OCI-LY1 (cell line): ENCODE measurements at regions not wholly inside any gene's neighbourhood (a gene's known extent, or its start where the extent isn't known, plus 50 kb on each side); places are given as distances from the start of the nearest gene placed in this dataset.
"Not testable (repeated sequence)": the region's sequence is repeated elsewhere in the genome, so short reads cannot be mapped to it uniquely, and the experiment has no call there.

Source experiments
- H2AFZ ChIP-seq: fragments of 200-600 bp; sonication (generic), shearing (Covaris generic); 2 replicates; pipeline ENCODE4 v1.6.0; 2014; ENCODE audit warnings: antibody characterized with exemption, mild to moderate bottlenecking, low read length
- H3F3A ChIP-seq: fragments of 200-600 bp; sonication (generic), shearing (Covaris generic); 2 replicates; pipeline ENCODE4 v1.6.0; 2014; ENCODE audit warnings: mild to moderate bottlenecking, antibody characterized with exemption, low read length, moderate library complexity; ENCODE audit not compliant: insufficient read depth
- H3K27ac ChIP-seq: fragments of 200-600 bp; sonication (generic); 2 replicates; pipeline ENCODE4 v1.5.1; 2014; ENCODE audit warnings: low read length, mixed run types, mild to moderate bottlenecking, low read depth; ENCODE audit not compliant: poor library complexity, severe bottlenecking
- H3K27me3 ChIP-seq: fragments of 200-600 bp; sonication (generic); 2 replicates; pipeline ENCODE4 v1.6.0; 2014; ENCODE audit warnings: antibody characterized with exemption, mild to moderate bottlenecking, low read length, moderate library complexity; ENCODE audit not compliant: insufficient read depth
- H3K36me3 ChIP-seq: fragments of 200-600 bp; sonication (generic); 2 replicates; pipeline ENCODE4 v1.6.1; 2014; ENCODE audit warnings: mild to moderate bottlenecking, antibody characterized with exemption, low read length, moderate library complexity, mixed read lengths; ENCODE audit not compliant: insufficient read depth
- H3K4me1 ChIP-seq: fragments of 200-600 bp; sonication (generic); 2 replicates; pipeline ENCODE4 v1.5.1; 2014; ENCODE audit warnings: mild to moderate bottlenecking, low read length, moderate library complexity; ENCODE audit not compliant: insufficient read depth, severe bottlenecking
- H3K4me2 ChIP-seq: fragments of 200-600 bp; sonication (generic), shearing (Covaris generic); 2 replicates; pipeline ENCODE4 v1.6.1; 2014; ENCODE audit warnings: low read length
- H3K4me3 ChIP-seq: fragments of 200-600 bp; sonication (generic); 2 replicates; pipeline ENCODE4 v1.5.1; 2014; ENCODE audit warnings: low read length, low read depth, mild to moderate bottlenecking, mixed read lengths; ENCODE audit not compliant: poor library complexity, severe bottlenecking
- H3K79me2 ChIP-seq: fragments of 200-600 bp; shearing (Covaris generic); 2 replicates; pipeline ENCODE4 v1.6.1; 2016; ENCODE audit warnings: mixed run types, low read length, mixed read lengths; ENCODE audit not compliant: insufficient read depth
- H3K9ac ChIP-seq: fragments of 200-600 bp; sonication (generic), shearing (Covaris generic); 2 replicates; pipeline ENCODE4 v1.6.1; 2014; ENCODE audit warnings: mild to moderate bottlenecking, low read length, mixed read lengths
- H3K9me2 ChIP-seq: fragments of 200-600 bp; sonication (generic), shearing (Covaris generic); 2 replicates; pipeline ENCODE4 v1.6.1; 2014; ENCODE audit warnings: low read depth, mild to moderate bottlenecking, low read length, mixed read lengths
- H3K9me3 ChIP-seq: fragments of 200-600 bp; shearing (Covaris generic); 2 replicates; pipeline ENCODE4 v1.6.1; 2014; ENCODE audit warnings: low read length, mixed read lengths
- H4K20me1 ChIP-seq: fragments of 200-600 bp; sonication (generic), shearing (Covaris generic); 2 replicates; pipeline ENCODE4 v1.6.0; 2016; ENCODE audit warnings: mild to moderate bottlenecking, low read length; ENCODE audit not compliant: insufficient read depth
- EZH2 ChIP-seq: fragments of 200-600 bp; sonication (generic), shearing (Covaris generic); IDR thresholded peaks from 2 replicates; pipeline ENCODE4 v1.8.0; 2017; ENCODE audit warnings: borderline replicate concordance, mixed run types, mild to moderate bottlenecking, antibody characterized with exemption, low read length, moderate library complexity, mixed read lengths
- TF ChIP-seq, protein P1 (sequence below): fragments of 200-600 bp; sonication (generic), shearing (Covaris generic); IDR thresholded peaks from 2 replicates; pipeline ENCODE4 v1.5.1; 2017; ENCODE audit warnings: mild to moderate bottlenecking, antibody characterized with exemption, low read length, moderate library complexity, mixed read lengths

- Histone ChIP-seq H3K9ac (peak overlapping the region; percentile 65), H3K9me3 (no peaks in the 10 kb centered on the region), H4K20me1 (no peaks in the 10 kb centered on the region), H3F3A (no peaks in the 10 kb centered on the region), H3K4me2 (peak overlapping the region; percentile 67), H3K4me1 (peaks cover 54% of the 10 kb centered on the region), H3K4me3 (peak overlapping the region; percentile 43), H3K27me3 (no peaks in the 10 kb centered on the region), H3K27ac (peak overlapping the region; percentile 84), H3K36me3 (no peaks in the 10 kb centered on the region; the same call in 1 of the 2 replicates), H2AFZ (no peak overlapping the region; the same call in 1 of the 2 replicates), H3K9me2 (no peaks in the 10 kb centered on the region), H3K79me2 (peaks cover 4% of the 10 kb centered on the region; the same call in 1 of the 2 replicates)
- TF ChIP-seq, protein P1, sequence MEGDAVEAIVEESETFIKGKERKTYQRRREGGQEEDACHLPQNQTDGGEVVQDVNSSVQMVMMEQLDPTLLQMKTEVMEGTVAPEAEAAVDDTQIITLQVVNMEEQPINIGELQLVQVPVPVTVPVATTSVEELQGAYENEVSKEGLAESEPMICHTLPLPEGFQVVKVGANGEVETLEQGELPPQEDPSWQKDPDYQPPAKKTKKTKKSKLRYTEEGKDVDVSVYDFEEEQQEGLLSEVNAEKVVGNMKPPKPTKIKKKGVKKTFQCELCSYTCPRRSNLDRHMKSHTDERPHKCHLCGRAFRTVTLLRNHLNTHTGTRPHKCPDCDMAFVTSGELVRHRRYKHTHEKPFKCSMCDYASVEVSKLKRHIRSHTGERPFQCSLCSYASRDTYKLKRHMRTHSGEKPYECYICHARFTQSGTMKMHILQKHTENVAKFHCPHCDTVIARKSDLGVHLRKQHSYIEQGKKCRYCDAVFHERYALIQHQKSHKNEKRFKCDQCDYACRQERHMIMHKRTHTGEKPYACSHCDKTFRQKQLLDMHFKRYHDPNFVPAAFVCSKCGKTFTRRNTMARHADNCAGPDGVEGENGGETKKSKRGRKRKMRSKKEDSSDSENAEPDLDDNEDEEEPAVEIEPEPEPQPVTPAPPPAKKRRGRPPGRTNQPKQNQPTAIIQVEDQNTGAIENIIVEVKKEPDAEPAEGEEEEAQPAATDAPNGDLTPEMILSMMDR = no peak
- TF ChIP-seq EZH2 = no peak
Observed at GRCh38 chr13:33678906-33679657, 138.9 kb upstream of the RFC3 start.

DNA sequence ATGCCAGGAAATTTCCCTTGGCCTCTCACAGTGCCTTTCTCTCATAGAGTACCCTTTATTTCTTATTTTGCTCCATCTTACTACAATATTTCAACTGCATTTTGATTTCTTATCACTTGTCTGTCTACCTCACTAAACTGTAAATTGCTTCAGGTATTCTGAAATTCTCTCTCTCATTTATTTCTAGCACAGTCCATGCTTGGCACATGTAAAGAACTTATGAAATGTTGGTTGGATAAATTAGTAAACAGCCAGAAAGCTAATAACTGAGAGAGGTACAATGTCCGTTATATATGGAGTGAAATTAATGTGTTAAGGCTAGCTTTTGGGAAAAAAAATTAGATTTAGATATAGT is 138.3 kb upstream of the RFC3 start:
- Histone ChIP-seq H3K4me2 (peak overlapping the region; percentile 67), H3K4me3 (peak overlapping the region; percentile 43), H3K9me2 (no peaks in the 10 kb centered on the region), H3K36me3 (no peaks in the 10 kb centered on the region; the same call in 1 of the 2 replicates), H3K27ac (peak overlapping the region; percentile 84), H2AFZ (no peak overlapping the region), H3K27me3 (no peaks in the 10 kb centered on the region), H3K4me1 (peaks cover 49% of the 10 kb centered on the region), H3F3A (no peaks in the 10 kb centered on the region), H3K9ac (peak overlapping the region; percentile 65), H4K20me1 (no peaks in the 10 kb centered on the region), H3K9me3 (no peaks in the 10 kb centered on the region), H3K79me2 (peaks cover 4% of the 10 kb centered on the region; the same call in 1 of the 2 replicates)
- no peak for TF ChIP-seq EZH2
- TF ChIP-seq, protein P1 = no peak

- no peak overlapping the region for H3K4me2 ChIP-seq
- TF ChIP-seq, protein P1 = no peak
- TF ChIP-seq EZH2 = no peak
Observed at GRCh38 chr13:33682020-33682564, 135.9 kb upstream of the RFC3 start.

DNA sequence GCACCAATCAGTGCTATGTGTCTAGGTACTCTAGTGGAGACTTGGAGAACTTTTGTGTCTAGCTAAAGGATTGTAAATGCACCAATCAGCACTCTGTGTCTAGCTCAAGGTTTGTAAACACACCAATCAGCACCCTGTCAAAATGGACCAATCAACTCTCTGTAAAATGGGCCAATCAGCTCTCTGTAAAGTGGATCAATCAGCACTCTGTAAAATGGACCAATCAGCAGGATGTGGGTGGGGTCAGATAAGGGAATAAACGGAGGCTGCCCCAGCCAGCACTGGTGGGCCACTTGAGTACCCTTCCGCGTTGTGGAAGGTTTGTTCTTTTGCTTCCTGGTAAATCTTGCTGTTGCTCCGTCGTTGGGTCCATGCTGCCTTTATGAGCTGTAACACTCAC is 135.3 kb upstream of the RFC3 start:
- H2AFZ ChIP-seq, H3K9me2 ChIP-seq, H3K27ac ChIP-seq, H3F3A ChIP-seq, H4K20me1 ChIP-seq, H3K4me3 ChIP-seq, H3K79me2 ChIP-seq, H3K4me2 ChIP-seq, H3K9me3 ChIP-seq, H3K36me3 ChIP-seq, H3K9ac ChIP-seq, H3K27me3 ChIP-seq: not testable (repeated sequence)
- peaks cover 19% of the 10 kb centered on the region for H3K4me1 ChIP-seq

More at GRCh38 chr13:33682020-33682564, 135.9 kb upstream of the RFC3 start:
- no peaks in the 10 kb centered on the region for H3K9me2 ChIP-seq
- H3K4me1 ChIP-seq = peaks cover 24% of the 10 kb centered on the region
- no peaks in the 10 kb centered on the region for H3K79me2 ChIP-seq
- H3K9me3 ChIP-seq = no peaks in the 10 kb centered on the region
- H3K4me3 ChIP-seq = no peak overlapping the region
- no peaks in the 10 kb centered on the region for H3F3A ChIP-seq
- H2AFZ ChIP-seq = no peak overlapping the region
- no peaks in the 10 kb centered on the region for H4K20me1 ChIP-seq
- no peaks in the 10 kb centered on the region; the same call in 1 of the 2 replicates for H3K36me3 ChIP-seq
- H3K9ac ChIP-seq = no peak overlapping the region
- H3K27me3 ChIP-seq = no peaks in the 10 kb centered on the region
- H3K27ac ChIP-seq = no peak overlapping the region
